H9 (cell line): ENCODE measurements at regions not wholly inside any gene's neighbourhood (a gene's known extent, or its start where the extent isn't known, plus 50 kb on each side); places are given as distances from the start of the nearest gene placed in this dataset.
A peak's percentile ranks its signal among the peaks of the same experiment; 100 is the strongest.

Experiments used
- DNase-seq: peaks from one replicate; pipeline ENCODE4 v3.0.0-alpha.2; 2017
- H2AFZ ChIP-seq: one replicate; pipeline ENCODE4 v1.6.1; 2013; ENCODE audit warnings: mild to moderate bottlenecking, low read length, control low read depth, moderate library complexity
- H2AK5ac ChIP-seq: 2 replicates; pipeline ENCODE4 v1.6.1; 2013; ENCODE audit warnings: low read length, control low read depth, mixed read lengths; ENCODE audit not compliant: insufficient read length
- H2BK120ac ChIP-seq: one replicate; pipeline ENCODE4 v1.6.1; 2013; ENCODE audit warnings: low read depth, mild to moderate bottlenecking, low read length, control low read depth, inconsistent platforms; ENCODE audit not compliant: poor library complexity, severe bottlenecking
- H2BK12ac ChIP-seq: 2 replicates; pipeline ENCODE4 v1.6.1; 2013; ENCODE audit warnings: low read length, control low read depth, mixed read lengths, low read depth; ENCODE audit not compliant: insufficient read length
- H2BK15ac ChIP-seq: 2 replicates; pipeline ENCODE4 v1.6.1; 2013; ENCODE audit warnings: low read depth, low read length, control low read depth
- H2BK20ac ChIP-seq: one replicate; pipeline ENCODE4 v1.6.1; 2013; ENCODE audit warnings: low read depth, mild to moderate bottlenecking, low read length, control low read depth, inconsistent platforms; ENCODE audit not compliant: poor library complexity, severe bottlenecking
- H2BK5ac ChIP-seq: 2 replicates; pipeline ENCODE4 v1.6.1; 2013; ENCODE audit warnings: low read length, control low read depth, mixed read lengths; ENCODE audit not compliant: insufficient read length
- H3K14ac ChIP-seq: 2 replicates; pipeline ENCODE4 v1.6.1; 2013; ENCODE audit warnings: low read length, control low read depth; ENCODE audit not compliant: insufficient read depth
- H3K18ac ChIP-seq: 2 replicates; pipeline ENCODE4 v1.6.1; 2013; ENCODE audit warnings: low read depth, mild to moderate bottlenecking, mixed read lengths, low read length, control low read depth; ENCODE audit not compliant: insufficient read length
- H3K23ac ChIP-seq: 2 replicates; pipeline ENCODE4 v1.6.1; 2013; ENCODE audit warnings: low read length, control low read depth, mixed read lengths, low read depth; ENCODE audit not compliant: insufficient read length
- H3K23me2 ChIP-seq: 2 replicates; pipeline ENCODE4 v1.6.1; 2013; ENCODE audit warnings: low read depth, mild to moderate bottlenecking, mixed read lengths, low read length, control low read depth; ENCODE audit not compliant: insufficient read length, poor library complexity, severe bottlenecking
- H3K27ac ChIP-seq: 2 replicates; pipeline ENCODE4 v1.5.1; 2013; ENCODE audit warnings: low read length, control low read depth, mixed read lengths, low read depth; ENCODE audit not compliant: insufficient read length
- H3K27me3 ChIP-seq: 2 replicates; pipeline ENCODE4 v1.6.1; 2013; ENCODE audit warnings: low read length, control low read depth, inconsistent platforms; ENCODE audit not compliant: insufficient read depth
- H3K4ac ChIP-seq: 2 replicates; pipeline ENCODE4 v1.6.1; 2013; ENCODE audit warnings: low read depth, mild to moderate bottlenecking, control low read depth, inconsistent platforms, low read length, moderate library complexity
- H3K4me1 ChIP-seq: 2 replicates; pipeline ENCODE4 v1.6.1; 2013; ENCODE audit warnings: low read length, control low read depth, inconsistent platforms; ENCODE audit not compliant: insufficient read depth
- H3K4me2 ChIP-seq: 2 replicates; pipeline ENCODE4 v1.6.1; 2013; ENCODE audit warnings: low read length, control low read depth, mixed read lengths; ENCODE audit not compliant: insufficient read length, insufficient read depth
- H3K56ac ChIP-seq: 2 replicates; pipeline ENCODE4 v1.6.1; 2013; ENCODE audit warnings: low read depth, mild to moderate bottlenecking, mixed read lengths, low read length, control low read depth; ENCODE audit not compliant: insufficient read length
- H3K79me1 ChIP-seq: 2 replicates; pipeline ENCODE4 v1.6.1; 2013; ENCODE audit warnings: low read depth, mild to moderate bottlenecking, moderate library complexity, low read length, control low read depth, inconsistent platforms; ENCODE audit not compliant: insufficient read depth, poor library complexity, severe bottlenecking
- H3K79me2 ChIP-seq: 2 replicates; pipeline ENCODE4 v1.6.1; 2013; ENCODE audit warnings: low read length, control low read depth, inconsistent platforms; ENCODE audit not compliant: insufficient read depth
- H3K9ac ChIP-seq: 2 replicates; pipeline ENCODE4 v1.6.1; 2013; ENCODE audit warnings: low read length, control low read depth, mixed read lengths; ENCODE audit not compliant: insufficient read length; ENCODE audit errors: extremely low read depth
- H3K9me3 ChIP-seq: one replicate; pipeline ENCODE4 v1.6.1; 2013; ENCODE audit warnings: low read depth, low read length, inconsistent platforms; ENCODE audit not compliant: control insufficient read depth
- H3T11ph ChIP-seq: one replicate; pipeline ENCODE4 v1.6.1; 2013; ENCODE audit warnings: mild to moderate bottlenecking, low read length, control low read depth, inconsistent platforms
- H4K20me1 ChIP-seq: one replicate; pipeline ENCODE4 v1.6.1; 2013; ENCODE audit not compliant: control insufficient read depth, insufficient read length, insufficient read depth
- H4K5ac ChIP-seq: 2 replicates; pipeline ENCODE4 v1.6.1; 2013; ENCODE audit warnings: low read depth, mild to moderate bottlenecking, mixed read lengths, low read length, control low read depth; ENCODE audit not compliant: insufficient read length
- H4K8ac ChIP-seq: replicated peaks from 2 replicates; pipeline ENCODE4 v1.6.1; 2013; ENCODE audit warnings: low read length, control low read depth, mixed read lengths, low read depth; ENCODE audit not compliant: insufficient read length
- H4K91ac ChIP-seq: 2 replicates; pipeline ENCODE4 v1.6.1; 2013; ENCODE audit warnings: low read depth, mild to moderate bottlenecking, moderate library complexity, mixed read lengths, low read length, control low read depth; ENCODE audit not compliant: insufficient read length
- H3K27ac Mint-ChIP-seq, 3 experiments: 2 replicates in 2 of 3; 3 replicates in 1 of 3; pipeline ENCODE4 v1.8.0; 2020 to 2021; ENCODE audit warnings: mixed read lengths in 3 of 3, mild to moderate bottlenecking in 1 of 3, moderate library complexity in 1 of 3
- H3K27me3 Mint-ChIP-seq: 2 replicates; pipeline ENCODE4 v1.8.0; 2021; ENCODE audit warnings: low read depth, mild to moderate bottlenecking, moderate library complexity, mixed read lengths
- H3K36me3 Mint-ChIP-seq, 3 experiments: 2 replicates in 2 of 3; 3 replicates in 1 of 3; pipeline ENCODE4 v1.8.0; 2020 to 2021; ENCODE audit warnings: low read depth in 3 of 3, mixed read lengths in 3 of 3; ENCODE audit not compliant: insufficient read depth in 1 of 3
- H3K4me1 Mint-ChIP-seq, 2 experiments: 2 replicates each; pipeline ENCODE4 v1.8.0; 2020; ENCODE audit warnings: mixed read lengths in 2 of 2
- H3K4me3 Mint-ChIP-seq, 2 experiments: 2 replicates in 1 of 2; 3 replicates in 1 of 2; pipeline ENCODE4 v1.8.0; 2020 to 2021; ENCODE audit warnings: mild to moderate bottlenecking in 2 of 2, mixed read lengths in 2 of 2, moderate library complexity in 1 of 2
- H3K9me3 Mint-ChIP-seq, 2 experiments: 2 replicates in 1 of 2; 3 replicates in 1 of 2; pipeline ENCODE4 v1.8.0; 2020; ENCODE audit warnings: mild to moderate bottlenecking in 2 of 2, mixed read lengths in 2 of 2, moderate library complexity in 1 of 2
- WGBS: extraction: QIAGEN DNeasy Blood & Tissue Kit; methylation state at CpG from one replicate; pipeline ENCODE4 v1.1.7; 2013; ENCODE audit warnings: missing lambda C conversion rate, low lambda C conversion rate, mixed read lengths; ENCODE audit not compliant: insufficient read length; ENCODE audit errors: extremely low coverage; 5-methylcytosine and 5-hydroxymethylcytosine counted together
- TF ChIP-seq, protein P1 (sequence below): fragments of 200-600 bp; sonication (generic); conservative IDR thresholded peaks from 3 replicates; pipeline ENCODE4 v1.8.0; 2021; ENCODE audit warnings: antibody characterized with exemption, mild to moderate bottlenecking

DNA sequence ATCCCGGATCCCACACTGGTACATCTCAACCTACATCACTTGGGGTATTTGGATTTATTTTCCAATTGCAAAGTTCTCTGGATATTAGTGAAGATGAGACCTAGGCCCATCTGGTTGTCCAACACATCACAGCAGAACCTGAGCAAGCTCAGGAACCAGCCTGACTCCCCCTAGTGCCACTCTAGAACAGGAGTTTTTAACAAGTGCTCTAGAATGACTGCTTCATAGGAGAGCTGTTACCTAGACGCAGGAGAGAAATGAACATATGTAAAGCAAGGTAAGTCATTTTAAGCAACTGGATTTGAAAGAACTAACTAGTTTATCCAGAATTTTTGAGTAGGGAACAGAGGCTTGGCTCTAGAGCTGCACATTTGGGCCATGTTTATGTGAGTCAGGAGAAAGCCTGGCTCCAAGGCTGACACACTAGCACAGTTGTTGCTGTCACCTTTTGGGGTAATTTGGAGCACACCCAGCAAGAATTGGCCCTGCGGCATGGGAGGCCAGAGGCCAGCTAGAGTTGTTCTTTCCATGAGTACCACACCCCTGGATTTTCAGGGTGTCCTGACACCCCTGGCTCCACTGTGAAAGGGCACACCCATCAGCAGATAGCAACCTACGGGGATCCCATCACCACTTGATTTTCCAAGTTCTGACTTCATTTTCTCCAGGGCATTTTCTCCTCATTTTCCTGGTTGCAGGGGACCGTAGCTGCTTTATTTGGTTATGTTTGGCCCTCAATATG is 110.9 kb upstream of the LPAR1 start:
- H3K4me2 ChIP-seq: no peak overlapping the region
- H3K79me1 ChIP-seq: no peaks in the 10 kb centered on the region
- WGBS: no CpG with 5 or more reads among the region's 5 CpGs
- no peak overlapping the region for H2BK5ac ChIP-seq
- H3K23me2 ChIP-seq: no peaks in the 10 kb centered on the region
- H3K79me2 ChIP-seq: no peaks in the 10 kb centered on the region
- no peak overlapping the region for H3K56ac ChIP-seq
- no peak overlapping the region for H2AK5ac ChIP-seq
- no peak overlapping the region for H3K23ac ChIP-seq
- Mint-ChIP-seq H3K27ac (no peak overlapping the region), H3K27me3 (no peaks in the 10 kb centered on the region), H3K4me1 (no peaks in the 10 kb centered on the region), H3K9me3 (no peaks in the 10 kb centered on the region), H3K36me3 (no peaks in the 10 kb centered on the region; a peak in 1 of 7 replicates), H3K4me3 (no peak overlapping the region)
- H3K4ac ChIP-seq: no peak overlapping the region
- no peak overlapping the region for H3K14ac ChIP-seq
- H2BK120ac ChIP-seq: no peak overlapping the region
- H3K4me1 ChIP-seq: no peaks in the 10 kb centered on the region
- no peak overlapping the region for H4K8ac ChIP-seq
- no peak overlapping the region for H2BK15ac ChIP-seq
- H2BK12ac ChIP-seq: no peak overlapping the region
- no peaks in the 10 kb centered on the region for H4K20me1 ChIP-seq
- H4K5ac ChIP-seq: no peak overlapping the region
- no peaks in the 10 kb centered on the region for H3K9me3 ChIP-seq
- H2BK20ac ChIP-seq: no peak overlapping the region
- no peak overlapping the region for H3K18ac ChIP-seq
- no peak overlapping the region for H4K91ac ChIP-seq
- no peak overlapping the region for H3K9ac ChIP-seq
- no peak overlapping the region for H2AFZ ChIP-seq
- H3K27me3 ChIP-seq: no peaks in the 10 kb centered on the region
- no peak overlapping the region for H3T11ph ChIP-seq
- no peak for DNase-seq
- TF ChIP-seq, protein P1, sequence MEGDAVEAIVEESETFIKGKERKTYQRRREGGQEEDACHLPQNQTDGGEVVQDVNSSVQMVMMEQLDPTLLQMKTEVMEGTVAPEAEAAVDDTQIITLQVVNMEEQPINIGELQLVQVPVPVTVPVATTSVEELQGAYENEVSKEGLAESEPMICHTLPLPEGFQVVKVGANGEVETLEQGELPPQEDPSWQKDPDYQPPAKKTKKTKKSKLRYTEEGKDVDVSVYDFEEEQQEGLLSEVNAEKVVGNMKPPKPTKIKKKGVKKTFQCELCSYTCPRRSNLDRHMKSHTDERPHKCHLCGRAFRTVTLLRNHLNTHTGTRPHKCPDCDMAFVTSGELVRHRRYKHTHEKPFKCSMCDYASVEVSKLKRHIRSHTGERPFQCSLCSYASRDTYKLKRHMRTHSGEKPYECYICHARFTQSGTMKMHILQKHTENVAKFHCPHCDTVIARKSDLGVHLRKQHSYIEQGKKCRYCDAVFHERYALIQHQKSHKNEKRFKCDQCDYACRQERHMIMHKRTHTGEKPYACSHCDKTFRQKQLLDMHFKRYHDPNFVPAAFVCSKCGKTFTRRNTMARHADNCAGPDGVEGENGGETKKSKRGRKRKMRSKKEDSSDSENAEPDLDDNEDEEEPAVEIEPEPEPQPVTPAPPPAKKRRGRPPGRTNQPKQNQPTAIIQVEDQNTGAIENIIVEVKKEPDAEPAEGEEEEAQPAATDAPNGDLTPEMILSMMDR: 0 out of 3 replicates have a peak, but pooled peaks have one; percentile 13
- no peak overlapping the region for H3K27ac ChIP-seq
